HEK293 (cell line): ENCODE measurements at regions not wholly inside any gene's neighbourhood (a gene's known extent, or its start where the extent isn't known, plus 50 kb on each side); places are given as distances from the start of the nearest gene placed in this dataset.

Source experiments
- CTCF ChIA-PET: fragments of 350-600 bp; formaldehyde crosslinking; extraction: SDS; loops from one replicate; lab custom pipeline; 2021; ENCODE audit warnings: antibody characterized with exemption; lab: Yijun Ruan, JAX
- POLR2A ChIA-PET: fragments of 300-600 bp; formaldehyde crosslinking; extraction: SDS; loops from one replicate; lab custom pipeline; 2020; ENCODE audit warnings: antibody characterized with exemption, inconsistent platforms; lab: Yijun Ruan, JAX
- H3K27ac ChIP-seq: fragments of 200-500 bp; sonication (Bioruptor generic); 2 replicates; pipeline ENCODE4 v1.5.1; 2014; ENCODE audit warnings: low read depth, low read length, control low read depth, inconsistent platforms; ENCODE audit errors: extremely low read depth
- H3K36me3 ChIP-seq, 2 experiments: fragments of 200-500 bp in 1 of 2; sonication (Bioruptor generic) in 1 of 2; 1 replicate in 1 of 2; 2 replicates in 1 of 2; pipeline ENCODE4 v1.5.1; 2014 to 2017; ENCODE audit warnings: inconsistent platforms in 2 of 2, low read length in 2 of 2; ENCODE audit not compliant: control insufficient read depth in 2 of 2, insufficient read depth in 1 of 2
- H3K4me1 ChIP-seq: fragments of 200-500 bp; sonication (Bioruptor generic); 2 replicates; pipeline ENCODE4 v1.5.1; 2014; ENCODE audit warnings: mild to moderate bottlenecking, low read length, inconsistent platforms; ENCODE audit not compliant: control insufficient read depth, insufficient read depth
- H3K4me3 ChIP-seq: 2 replicates; pipeline ENCODE4 v1.5.1; 2011; ENCODE audit warnings: low read depth, mild to moderate bottlenecking, control low read depth, low read length, moderate library complexity
- H3K9me3 ChIP-seq: fragments of 200-500 bp; sonication (Bioruptor generic); 2 replicates; pipeline ENCODE4 v1.5.1; 2014; ENCODE audit warnings: low read depth, low read length, inconsistent platforms; ENCODE audit not compliant: control insufficient read depth, insufficient read depth
- GLIS2 ChIP-seq: fragments of 450-650 bp; formaldehyde crosslinking; IDR thresholded peaks from 2 replicates; pipeline ENCODE4 v1.5.1; 2016; ENCODE audit warnings: missing biosample characterization, missing genetic modification characterization
- KLF10 ChIP-seq: fragments of 450-650 bp; IDR thresholded peaks from 2 replicates; pipeline ENCODE4 v1.5.1; 2018; ENCODE audit warnings: missing biosample characterization, mild to moderate bottlenecking, missing genetic modification characterization
- PATZ1 ChIP-seq: fragments of 450-650 bp; formaldehyde crosslinking; IDR thresholded peaks from 2 replicates; pipeline ENCODE4 v1.5.1; 2016; ENCODE audit warnings: missing biosample characterization, missing genetic modification characterization
- RBAK ChIP-seq: fragments of 450-650 bp; formaldehyde crosslinking; IDR thresholded peaks from 2 replicates; pipeline ENCODE4 v1.5.1; 2016; ENCODE audit warnings: missing biosample characterization, missing genetic modification characterization
- SCRT2 ChIP-seq: fragments of 450-650 bp; formaldehyde crosslinking; IDR thresholded peaks from 2 replicates; pipeline ENCODE4 v1.5.1; 2016; ENCODE audit warnings: missing biosample characterization, missing genetic modification characterization
- ZBTB26 ChIP-seq: fragments of 450-650 bp; formaldehyde crosslinking; optimal IDR thresholded peaks from 2 replicates; pipeline ENCODE3; 2016; ENCODE audit warnings: missing biosample characterization, mild to moderate bottlenecking, missing genetic modification characterization
- ZNF112 ChIP-seq: fragments of 450-650 bp; formaldehyde crosslinking; IDR thresholded peaks from 2 replicates; pipeline ENCODE4 v1.5.0; 2017; ENCODE audit warnings: missing biosample characterization, missing genetic modification characterization
- ZNF132 ChIP-seq: fragments of 450-650 bp; formaldehyde crosslinking; IDR thresholded peaks from 2 replicates; pipeline ENCODE4 v1.5.1; 2017; ENCODE audit warnings: missing biosample characterization, missing genetic modification characterization, borderline replicate concordance
- ZNF146 ChIP-seq: fragments of 450-650 bp; formaldehyde crosslinking; IDR thresholded peaks from 2 replicates; pipeline ENCODE4 v1.5.1; 2016; ENCODE audit warnings: missing biosample characterization, missing genetic modification characterization
- ZNF155 ChIP-seq: fragments of 450-650 bp; formaldehyde crosslinking; IDR thresholded peaks from 2 replicates; pipeline ENCODE4 v1.5.1; 2016; ENCODE audit warnings: missing biosample characterization, missing genetic modification characterization
- ZNF221 ChIP-seq: fragments of 450-650 bp; formaldehyde crosslinking; IDR thresholded peaks from 2 replicates; pipeline ENCODE4 v1.5.1; 2017; ENCODE audit warnings: missing biosample characterization, missing genetic modification characterization, borderline replicate concordance
- ZNF248 ChIP-seq: fragments of 450-650 bp; formaldehyde crosslinking; IDR thresholded peaks from 2 replicates; pipeline ENCODE4 v1.5.1; 2017; ENCODE audit warnings: missing biosample characterization, missing genetic modification characterization
- ZNF266 ChIP-seq: fragments of 450-650 bp; formaldehyde crosslinking; IDR thresholded peaks from 2 replicates; pipeline ENCODE4 v1.5.1; 2016; ENCODE audit warnings: missing biosample characterization, missing genetic modification characterization, low read depth
- ZNF37A ChIP-seq: fragments of 450-650 bp; IDR thresholded peaks from 2 replicates; pipeline ENCODE4 v1.5.1; 2018; ENCODE audit warnings: missing biosample characterization, missing genetic modification characterization
- ZNF449 ChIP-seq: fragments of 450-650 bp; formaldehyde crosslinking; IDR thresholded peaks from 2 replicates; pipeline ENCODE4 v1.5.1; 2017; ENCODE audit warnings: missing biosample characterization, mild to moderate bottlenecking, missing genetic modification characterization, moderate library complexity
- ZNF514 ChIP-seq: fragments of 450-650 bp; formaldehyde crosslinking; IDR thresholded peaks from 2 replicates; pipeline ENCODE4 v1.5.1; 2016; ENCODE audit warnings: missing biosample characterization, missing genetic modification characterization
- ZNF529 ChIP-seq: fragments of 450-650 bp; formaldehyde crosslinking; IDR thresholded peaks from 2 replicates; pipeline ENCODE4 v1.5.1; 2017; ENCODE audit warnings: missing genetic modification characterization, missing biosample characterization; ENCODE audit not compliant: insufficient replicate concordance
- ZNF544 ChIP-seq: fragments of 450-650 bp; formaldehyde crosslinking; IDR thresholded peaks from 2 replicates; pipeline ENCODE4 v1.5.0; 2017; ENCODE audit warnings: missing biosample characterization, missing genetic modification characterization
- ZNF610 ChIP-seq: fragments of 450-650 bp; formaldehyde crosslinking; IDR thresholded peaks from 2 replicates; pipeline ENCODE4 v1.5.1; 2016; ENCODE audit warnings: missing biosample characterization, missing genetic modification characterization, borderline replicate concordance
- ZNF626 ChIP-seq: fragments of 450-650 bp; sonication (Bioruptor Pico); formaldehyde crosslinking; IDR thresholded peaks from 2 replicates; pipeline ENCODE4 v1.5.1; 2018; ENCODE audit warnings: missing biosample characterization, missing genetic modification characterization, inconsistent platforms
- ZNF677 ChIP-seq: fragments of 450-650 bp; IDR thresholded peaks from 2 replicates; pipeline ENCODE4 v1.5.0; 2018; ENCODE audit warnings: missing biosample characterization, mild to moderate bottlenecking, missing genetic modification characterization, moderate library complexity
- ZNF701 ChIP-seq: fragments of 450-650 bp; formaldehyde crosslinking; IDR thresholded peaks from 2 replicates; pipeline ENCODE4 v1.5.1; 2016; ENCODE audit warnings: missing biosample characterization, missing genetic modification characterization
- ZNF704 ChIP-seq: fragments of 450-650 bp; formaldehyde crosslinking; IDR thresholded peaks from 2 replicates; pipeline ENCODE4 v1.5.1; 2016; ENCODE audit warnings: missing biosample characterization, missing genetic modification characterization

GRCh38 chr11:79926707-79927106, 485.9 kb upstream of the TENM4 start:
- no peak overlapping the region for H3K4me3 ChIP-seq
- CTCF ChIA-PET, result no interaction called here
- no peak overlapping the region for H3K27ac ChIP-seq
- H3K9me3 ChIP-seq, result no peaks in the 10 kb centered on the region
- no peaks in the 10 kb centered on the region for H3K4me1 ChIP-seq
- POLR2A ChIA-PET, result no interaction called here
- no peaks in the 10 kb centered on the region for H3K36me3 ChIP-seq
- TF ChIP-seq ZBTB26 (tag by site-specific recombination) (no peak), ZNF37A (no peak), ZNF248 (tag by site-specific recombination) (no peak), SCRT2 (tag by site-specific recombination) (no peak), ZNF221 (tag by site-specific recombination) (no peak), ZNF514 (tag by site-specific recombination) (no peak), ZNF266 (no peak), ZNF155 (tag by site-specific recombination) (no peak), RBAK (no peak)
- TF ChIP-seq, all 188 proteins: peak for 0

GRCh38 chr11:79925570-79925969, 484.7 kb upstream of the TENM4 start:
- no peaks in the 10 kb centered on the region for H3K9me3 ChIP-seq
- ChIA-PET POLR2A (no interaction called here), CTCF (no interaction called here)
- no peaks in the 10 kb centered on the region for H3K4me1 ChIP-seq
- no peak for TF ChIP-seq PATZ1 (tag by site-specific recombination)
- TF ChIP-seq ZNF544 (tag by site-specific recombination), result no peak
- no peak for TF ChIP-seq ZNF112 (tag by site-specific recombination)
- no peak for TF ChIP-seq ZNF155 (tag by site-specific recombination)
- no peak for TF ChIP-seq ZNF701 (tag by site-specific recombination)
- no peak for TF ChIP-seq ZNF529
- no peak for TF ChIP-seq ZNF626 (tag by site-specific recombination)
- TF ChIP-seq ZNF704 (tag by site-specific recombination), result no peak
- H3K27ac ChIP-seq, result no peak overlapping the region
- no peaks in the 10 kb centered on the region for H3K36me3 ChIP-seq
- H3K4me3 ChIP-seq, result no peak overlapping the region

- Histone ChIP-seq H3K9me3 (no peaks in the 10 kb centered on the region), H3K4me3 (no peak overlapping the region), H3K27ac (no peak overlapping the region)
- POLR2A ChIA-PET, result no interaction called here
- CTCF ChIA-PET, result no interaction called here
- TF ChIP-seq ZNF146 (tag by site-specific recombination), result no peak
- TF ChIP-seq GLIS2 (tag by site-specific recombination), result no peak
- TF ChIP-seq ZNF132, result no peak
- no peak for TF ChIP-seq ZNF610 (tag by site-specific recombination)
- no peak for TF ChIP-seq ZNF677 (tag by site-specific recombination)
- no peak for TF ChIP-seq KLF10 (tag by site-specific recombination)
- no peak for TF ChIP-seq ZNF449 (tag by site-specific recombination)
- TF ChIP-seq, all 188 proteins: peak for 0
- no peaks in the 10 kb centered on the region for H3K4me1 ChIP-seq
- no peaks in the 10 kb centered on the region for H3K36me3 ChIP-seq
Observed at GRCh38 chr11:79922641-79923040, 481.8 kb upstream of the TENM4 start.
